Panc1 (cell line): ENCODE measurements at regions not wholly inside any gene's neighbourhood (a gene's known extent, or its start where the extent isn't known, plus 50 kb on each side); places are given as distances from the start of the nearest gene placed in this dataset.

Source experiments
- ATAC-seq: fragments of 200-7000 bp; cut with Tn5 transposase; 2 replicates; pipeline ENCODE4 v1.9.1; 2020; ENCODE audit warnings: mild to moderate bottlenecking, moderate library complexity
- BruUV-seq: library from RNA; stranded (reverse); fragments of 400-500 nt; replicated peaks from 2 replicates; lab custom pipeline; 2021; lab: Mats Ljungman, UMichigan
- CTCF ChIA-PET: fragments of 300-600 bp; sonication (Branson Sonifier 250); formaldehyde crosslinking; loops from one replicate; lab custom pipeline; 2022; ENCODE audit warnings: antibody characterized with exemption; lab: Charles Lee
- POLR2A ChIA-PET: fragments of 300-600 bp; sonication (Branson Sonifier 250); formaldehyde crosslinking; loops from one replicate; lab custom pipeline; 2022; ENCODE audit warnings: antibody characterized with exemption; lab: Charles Lee
- DNase-seq: peaks from one replicate; pipeline ENCODE4 v3.0.0-alpha.2; 2010; ENCODE audit warnings: low read depth, low spot score
- H3K27ac ChIP-seq: 2 replicates; pipeline ENCODE4 v1.5.1; 2011; ENCODE audit warnings: mild to moderate bottlenecking, low read length, inconsistent platforms
- H3K27me3 ChIP-seq: fragments of 200-500 bp; sonication (Bioruptor generic); 2 replicates; pipeline ENCODE4 v1.6.0; 2014; ENCODE audit warnings: low read length, inconsistent platforms; ENCODE audit not compliant: control insufficient read depth, insufficient read depth
- H3K36me3 ChIP-seq: fragments of 200-500 bp; sonication (Bioruptor generic); 2 replicates; pipeline ENCODE4 v1.5.1; 2014; ENCODE audit warnings: inconsistent platforms, mild to moderate bottlenecking, low read length, moderate library complexity; ENCODE audit not compliant: control insufficient read depth, insufficient read depth
- H3K4me1 ChIP-seq: 2 replicates; pipeline ENCODE4 v1.5.1; 2011; ENCODE audit warnings: inconsistent platforms, mild to moderate bottlenecking, low read length, moderate library complexity; ENCODE audit not compliant: control insufficient read depth, insufficient read depth
- H3K4me3 ChIP-seq, 2 experiments: 2 replicates each; pipeline ENCODE4 v1.5.1; 2011 to 2012; ENCODE audit warnings: low read depth in 2 of 2, low read length in 2 of 2, mild to moderate bottlenecking in 2 of 2, inconsistent platforms in 1 of 2, moderate library complexity in 1 of 2
- H3K9me3 ChIP-seq: fragments of 200-500 bp; sonication (Bioruptor generic); 2 replicates; pipeline ENCODE4 v1.5.1; 2014; ENCODE audit warnings: low read depth, mild to moderate bottlenecking, inconsistent platforms, low read length, moderate library complexity; ENCODE audit not compliant: control insufficient read depth, insufficient read depth
- CTCF ChIP-seq: fragments of 450-650 bp; IDR thresholded peaks from 2 replicates; pipeline ENCODE4 v1.5.1; 2017; ENCODE audit warnings: mild to moderate bottlenecking
- POLR2AphosphoS5 ChIP-seq: IDR thresholded peaks from 2 replicates; pipeline ENCODE4 v1.6.1; 2012; ENCODE audit warnings: mild to moderate bottlenecking, low read depth, low read length, moderate library complexity
- REST ChIP-seq, 2 experiments: IDR thresholded peaks; 2 replicates each; pipeline ENCODE4 v1.6.1; 2011 to 2012; ENCODE audit warnings: low read depth in 2 of 2, control low read depth in 1 of 2, low read length in 1 of 2, mild to moderate bottlenecking in 1 of 2, moderate library complexity in 1 of 2; ENCODE audit not compliant: insufficient read depth in 1 of 2
- SIN3A ChIP-seq: IDR thresholded peaks from 2 replicates; pipeline ENCODE4 v1.6.1; 2012; ENCODE audit warnings: low read depth, mild to moderate bottlenecking, low read length, moderate library complexity, borderline replicate concordance; ENCODE audit not compliant: insufficient read depth
- TCF7L2 ChIP-seq: IDR thresholded peaks from 2 replicates; pipeline ENCODE4 v1.6.1; 2011; ENCODE audit warnings: mild to moderate bottlenecking, low read depth, low read length, inconsistent platforms
- in situ Hi-C: cut with HindIII; loops from 2 replicates; pipeline ENCODE4 v1.10.0; 2016; ENCODE audit warnings: low sequenced_read_pairs, low pct_unique_long_range_greater_than_20kb
- intact Hi-C: fragments of 100-400 bp; cut with micrococcal nuclease; formaldehyde crosslinking; loops from one replicate; pipeline ENCODE4 v1.10.0; 2022; ENCODE audit not compliant: unreplicated experiment

DNA sequence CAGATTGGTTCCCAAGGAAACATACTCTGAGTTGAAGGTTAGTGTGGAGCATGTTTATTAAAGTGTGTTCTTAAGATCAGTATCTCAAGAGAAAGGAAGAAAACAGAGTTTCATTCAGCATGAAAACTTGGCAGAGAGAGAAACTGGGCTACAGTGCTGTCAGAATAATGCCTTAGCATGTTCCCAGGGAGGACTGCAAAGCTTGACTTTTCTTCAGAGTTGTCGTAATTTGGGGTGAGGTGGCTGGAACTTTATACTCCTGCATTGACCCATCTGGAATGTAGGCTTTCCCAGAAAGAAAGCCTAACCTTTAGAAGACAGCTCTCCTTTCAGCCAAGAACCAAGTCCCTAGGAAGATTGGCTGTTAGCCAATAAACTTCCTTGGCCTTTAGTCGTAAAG lies 190.8 kb upstream of the CNTN5 start:
- ATAC-seq, result no peak
- TF ChIP-seq SIN3A (no peak), REST (IDR thresholded peaks at IDR 0.05; ENCODE audit: insufficient read depth in 1 of 2, low read depth in 2 of 2, low read length in 1 of 2) (no peak), POLR2AphosphoS5 (no peak), CTCF (no peak), TCF7L2 (no peak)

GRCh38 chr11:98834776-98835175 lies 186.0 kb upstream of the CNTN5 start:
- Histone ChIP-seq H3K4me1 (no peaks in the 10 kb centered on the region), H3K27ac (no peak overlapping the region), H3K36me3 (no peaks in the 10 kb centered on the region), H3K4me3 (no peak overlapping the region), H3K27me3 (no peaks in the 10 kb centered on the region), H3K9me3 (no peaks in the 10 kb centered on the region)
- no peak for TF ChIP-seq CTCF
- no peak for TF ChIP-seq POLR2AphosphoS5
- no peak for TF ChIP-seq REST (IDR thresholded peaks at IDR 0.05; ENCODE audit: insufficient read depth in 1 of 2, low read depth in 2 of 2, low read length in 1 of 2)
- TF ChIP-seq SIN3A, result no peak
- no peak for TF ChIP-seq TCF7L2
- no TSS peak for BruUV-seq
- ChIA-PET POLR2A (no interaction called here), CTCF (no interaction called here)
- intact Hi-C loops (no loop called here), in situ Hi-C loops (no loop called here)
- DNase-seq (no peak), ATAC-seq (no peak)

More for the DNA sequence above, 190.8 kb upstream of the CNTN5 start:
- Histone ChIP-seq H3K27ac (no peak overlapping the region), H3K9me3 (no peaks in the 10 kb centered on the region), H3K36me3 (no peaks in the 10 kb centered on the region), H3K27me3 (no peaks in the 10 kb centered on the region), H3K4me3 (no peak overlapping the region), H3K4me1 (no peaks in the 10 kb centered on the region)
- in situ Hi-C loops (no loop called here), intact Hi-C loops (no loop called here)
- BruUV-seq, result no TSS peak
- CTCF ChIA-PET, result no interaction called here
- POLR2A ChIA-PET, result no interaction called here
- no peak for DNase-seq
